HepG2 (cell line): ENCODE measurements at regions not wholly inside any gene's neighbourhood (a gene's known extent, or its start where the extent isn't known, plus 50 kb on each side); places are given as distances from the start of the nearest gene placed in this dataset.

ENCODE experiments used
- ATAC-seq: fragments of 200-7000 bp; cut with Tn5 transposase; 3 replicates; pipeline ENCODE4 v1.9.1; 2020; ENCODE audit warnings: mild to moderate bottlenecking, moderate library complexity
- BruUV-seq: library from RNA; stranded (reverse); fragments of 400-500 nt; replicated peaks from 2 replicates; lab custom pipeline; 2021; lab: Mats Ljungman, UMichigan
- CTCF ChIA-PET: fragments of 300-600 bp; formaldehyde crosslinking; extraction: SDS; loops from one replicate; lab custom pipeline; 2021; ENCODE audit warnings: low total read pairs, inconsistent platforms, low intra/inter-chr PET ratio; lab: Yijun Ruan, JAX
- POLR2A ChIA-PET: fragments of 350-600 bp; sonication (Branson Sonifier 250); formaldehyde crosslinking; loops from one replicate; lab custom pipeline; 2020; ENCODE audit warnings: antibody characterized with exemption, inconsistent platforms; lab: Yijun Ruan, JAX
- DNase-seq: peaks from one replicate; pipeline ENCODE4 v3.0.0-alpha.2; 2015; ENCODE audit warnings: low spot score
- FAIRE-seq: peaks from 3 replicates; lab custom pipeline; 2011; peaks lifted over from hg19 to GRCh38; lab: Jason Lieb, UNC
- H2AFZ ChIP-seq: one replicate; pipeline ENCODE4 v1.6.1; 2011; ENCODE audit warnings: low read length, inconsistent platforms
- H3K27ac ChIP-seq: fragments of 300-600 bp; 3 replicates; pipeline ENCODE4 v1.8.0; 2011; ENCODE audit warnings: mixed run types, mild to moderate bottlenecking, mixed read lengths, low read length, inconsistent platforms; ENCODE audit not compliant: insufficient read depth; ENCODE audit errors: extremely low read length
- H3K27me3 ChIP-seq, 2 experiments: fragments of 200-600 bp in 1 of 2; 2 replicates in 1 of 2; 3 replicates in 1 of 2; pipeline versions ENCODE4 v1.6.0 to v1.8.0; 2011; ENCODE audit warnings: low read length in 2 of 2, mild to moderate bottlenecking in 2 of 2, moderate library complexity in 2 of 2, inconsistent platforms in 1 of 2; ENCODE audit not compliant: insufficient read depth in 2 of 2, control insufficient read depth in 1 of 2
- H3K36me3 ChIP-seq, 2 experiments: fragments of 200-600 bp in 1 of 2; replicated peaks in 1 of 2; 2 replicates in 1 of 2; 3 replicates in 1 of 2; pipeline versions ENCODE4 v1.5.1 to v1.8.0; 2011; ENCODE audit warnings: low read length in 2 of 2, inconsistent platforms in 1 of 2; ENCODE audit not compliant: insufficient read depth in 2 of 2, control insufficient read depth in 1 of 2
- H3K4me1 ChIP-seq: 2 replicates; pipeline ENCODE4 v1.5.1; 2012; ENCODE audit warnings: low read length, inconsistent platforms; ENCODE audit not compliant: insufficient read depth
- H3K4me2 ChIP-seq: 2 replicates; pipeline ENCODE4 v1.6.0; 2011; ENCODE audit warnings: low read depth, low read length, inconsistent platforms
- H3K4me3 ChIP-seq, 3 experiments: fragments of 200-600 bp in 1 of 3; sonication (generic), shearing (Covaris generic) in 1 of 3; replicated peaks in 1 of 3; 2 replicates each; pipeline ENCODE4 v1.5.1; 2011 to 2016; ENCODE audit warnings: low read length in 3 of 3, inconsistent platforms in 2 of 3, low read depth in 2 of 3, mild to moderate bottlenecking in 2 of 3, control low read depth in 1 of 3, mixed read lengths in 1 of 3; ENCODE audit not compliant: insufficient read depth in 1 of 3
- H3K79me2 ChIP-seq: one replicate; pipeline ENCODE4 v1.6.1; 2011; ENCODE audit warnings: low read length, inconsistent platforms; ENCODE audit not compliant: insufficient read depth
- H3K9ac ChIP-seq: 2 replicates; pipeline ENCODE4 v1.6.0; 2011; ENCODE audit warnings: mild to moderate bottlenecking, low read depth, low read length, inconsistent platforms; ENCODE audit not compliant: insufficient read depth
- H3K9me3 ChIP-seq: 2 replicates; pipeline ENCODE4 v1.5.1; 2012; ENCODE audit warnings: mild to moderate bottlenecking, low read length
- H4K20me1 ChIP-seq: 2 replicates; pipeline ENCODE4 v1.6.0; 2011; ENCODE audit warnings: inconsistent platforms, mild to moderate bottlenecking, low read length, moderate library complexity; ENCODE audit not compliant: insufficient read depth
- MYNN ChIP-seq: sonication (generic); formaldehyde crosslinking; IDR thresholded peaks from 2 replicates; pipeline ENCODE4 v1.4.0; 2020; ENCODE audit warnings: mild to moderate bottlenecking, low read depth, missing genetic modification reagents
- NPAS2 ChIP-seq: sonication (generic); formaldehyde crosslinking; IDR thresholded peaks from 2 replicates; pipeline ENCODE4 v1.8.0; 2022; ENCODE audit warnings: mild to moderate bottlenecking, missing genetic modification reagents, borderline replicate concordance
- PRMT3 ChIP-seq: sonication (generic); formaldehyde crosslinking; IDR thresholded peaks from 2 replicates; pipeline ENCODE4 v1.8.1; 2022; ENCODE audit warnings: low read depth, mild to moderate bottlenecking, moderate library complexity, missing genetic modification reagents, borderline replicate concordance
- ZFP1 ChIP-seq: IDR thresholded peaks from 2 replicates; pipeline ENCODE4 v1.6.1; 2016
- WGBS: methylation state at CpG from one replicate; pipeline ENCODE4 v1.1.6; 2017; ENCODE audit warnings: low lambda C conversion rate; 5-methylcytosine and 5-hydroxymethylcytosine counted together
- in situ Hi-C: cut with HindIII; loops from 2 replicates; pipeline ENCODE4 v1.10.0; 2017; ENCODE audit warnings: low pct_unique_long_range_greater_than_20kb; ENCODE audit not compliant: extremely low pct_ligation_motif_present
- intact Hi-C: fragments of 100-400 bp; cut with micrococcal nuclease; formaldehyde crosslinking; loops from one replicate; pipeline ENCODE4 v1.10.0; 2022; ENCODE audit not compliant: unreplicated experiment
- TF ChIP-seq, protein P1 (sequence below): sonication (generic); formaldehyde crosslinking; IDR thresholded peaks from 2 replicates; pipeline ENCODE4 v1.8.0; 2023; ENCODE audit warnings: mild to moderate bottlenecking, missing genetic modification reagents

DNA sequence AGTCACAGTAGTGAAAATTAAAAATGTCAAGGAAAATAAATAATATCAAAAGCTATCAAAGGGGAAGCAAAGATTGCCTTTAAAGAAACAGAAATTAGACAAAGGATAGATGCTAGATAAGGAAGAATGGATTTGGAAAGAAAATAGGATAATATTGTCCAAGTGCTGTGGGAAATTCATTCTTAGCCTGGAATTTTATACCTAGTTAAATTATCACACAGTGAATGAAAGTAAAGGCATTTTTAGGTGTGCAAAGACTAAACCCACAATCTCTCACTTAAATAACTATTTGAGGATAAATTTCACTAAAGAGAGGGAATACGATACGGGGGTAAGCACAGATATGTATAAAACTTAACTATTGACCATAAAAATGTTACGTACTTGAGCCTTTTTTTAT, 511.1 kb downstream of the TMEM135 start:
- 7% methylated on average over 3 of the region's 3 CpGs for WGBS
- Histone ChIP-seq H3K4me3 (no peak overlapping the region), H4K20me1 (no peaks in the 10 kb centered on the region), H3K36me3 (no peaks in the 10 kb centered on the region), H3K4me2 (no peak overlapping the region), H2AFZ (no peak overlapping the region), H3K4me1 (no peaks in the 10 kb centered on the region), H3K79me2 (no peaks in the 10 kb centered on the region), H3K9me3 (peaks cover 31% of the 10 kb centered on the region), H3K9ac (no peak overlapping the region), H3K27ac (no peak overlapping the region)
- POLR2A ChIA-PET = no interaction called here
- intact Hi-C loops = no loop called here
- in situ Hi-C loops = no loop called here
- ATAC-seq = no peak
- no TSS peak for BruUV-seq
- TF ChIP-seq NPAS2 (CRISPR knock-in tag) (no peak), ZFP1 (CRISPR knock-in tag) (peak; percentile 51; the same call in 1 of the 2 replicates), MYNN (no peak)
- TF ChIP-seq, protein P1, sequence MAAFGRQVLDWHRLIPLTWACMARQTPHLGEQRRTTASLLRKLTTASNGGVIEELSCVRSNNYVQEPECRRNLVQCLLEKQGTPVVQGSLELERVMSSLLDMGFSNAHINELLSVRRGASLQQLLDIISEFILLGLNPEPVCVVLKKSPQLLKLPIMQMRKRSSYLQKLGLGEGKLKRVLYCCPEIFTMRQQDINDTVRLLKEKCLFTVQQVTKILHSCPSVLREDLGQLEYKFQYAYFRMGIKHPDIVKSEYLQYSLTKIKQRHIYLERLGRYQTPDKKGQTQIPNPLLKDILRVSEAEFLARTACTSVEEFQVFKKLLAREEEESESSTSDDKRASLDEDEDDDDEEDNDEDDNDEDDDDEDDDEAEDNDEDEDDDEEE (CRISPR knock-in tag) = no peak
- TF ChIP-seq, all 625 proteins: peak for 1
- CTCF ChIA-PET = no interaction called here
- no peak for FAIRE-seq
- H3K27me3 ChIP-seq = no peaks in the 10 kb centered on the region
- no peak for DNase-seq

DNA sequence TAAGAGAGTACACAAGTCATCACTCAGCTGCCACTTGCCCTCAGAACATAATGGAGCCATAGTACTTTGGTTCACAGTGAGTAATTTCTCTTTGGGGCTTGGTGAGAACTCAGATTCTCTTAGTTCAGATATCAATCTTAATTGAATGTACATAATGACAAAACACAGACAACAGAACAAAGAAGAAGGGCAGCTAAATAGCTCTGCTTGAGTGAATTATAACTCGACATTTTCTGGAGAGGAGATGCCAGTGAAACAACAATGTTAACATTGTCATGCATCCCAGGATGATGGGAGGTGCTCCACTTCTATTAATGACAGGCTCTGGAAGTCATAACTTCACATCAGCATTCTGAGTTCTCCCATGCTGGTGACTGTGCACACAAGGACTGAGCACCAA, 508.1 kb downstream of the TMEM135 start:
- Histone ChIP-seq H3K4me3 (no peak overlapping the region), H3K27ac (no peak overlapping the region), H2AFZ (no peak overlapping the region), H3K27me3 (no peaks in the 10 kb centered on the region), H3K36me3 (no peaks in the 10 kb centered on the region), H3K4me1 (no peaks in the 10 kb centered on the region), H3K79me2 (no peaks in the 10 kb centered on the region), H4K20me1 (no peaks in the 10 kb centered on the region), H3K4me2 (no peak overlapping the region), H3K9me3 (peaks cover 56% of the 10 kb centered on the region), H3K9ac (no peak overlapping the region)
- intact Hi-C loops = no loop called here
- DNase-seq (no peak), ATAC-seq (no peak), FAIRE-seq (no peak)
- in situ Hi-C loops = no loop called here
- CTCF ChIA-PET = no interaction called here
- TF ChIP-seq PRMT3 (CRISPR knock-in tag) = no peak
- POLR2A ChIA-PET = no interaction called here
- 0% methylated on average over 1 of the region's 1 CpG for WGBS
- no TSS peak for BruUV-seq
